Neural cell (in vitro differentiated cells): ENCODE measurements at regions not wholly inside any gene's neighbourhood (a gene's known extent, or its start where the extent isn't known, plus 50 kb on each side); places are given as distances from the start of the nearest gene placed in this dataset.

ENCODE experiments used
- CTCF ChIP-seq: fragments of 450-650 bp; IDR thresholded peaks from 2 replicates; pipeline ENCODE4 v1.5.1; 2014; ENCODE audit warnings: antibody characterized with exemption, mild to moderate bottlenecking, moderate library complexity; ENCODE audit not compliant: poor library complexity, severe bottlenecking
- EP300 ChIP-seq: fragments of 450-650 bp; conservative IDR thresholded peaks from 2 replicates; pipeline ENCODE4 v1.6.1; 2014; ENCODE audit warnings: antibody characterized with exemption, mild to moderate bottlenecking, moderate library complexity; ENCODE audit not compliant: poor library complexity, severe bottlenecking
- POLR2AphosphoS5 ChIP-seq: IDR thresholded peaks from 2 replicates; pipeline ENCODE4 v1.6.1; 2012
- RAD21 ChIP-seq: fragments of 450-650 bp; conservative IDR thresholded peaks from 2 replicates; pipeline ENCODE4 v1.6.1; 2014; ENCODE audit warnings: antibody characterized with exemption, mild to moderate bottlenecking, moderate library complexity
- SMC3 ChIP-seq: fragments of 450-650 bp; conservative IDR thresholded peaks from 2 replicates; pipeline ENCODE4 v1.6.1; 2014; ENCODE audit warnings: antibody characterized with exemption, mild to moderate bottlenecking, moderate library complexity; ENCODE audit not compliant: poor library complexity

GRCh38 chrX:118255921-118256320 is 90.0 kb upstream of the WDR44 start:
- TF ChIP-seq CTCF (no peak), POLR2AphosphoS5 (no peak), EP300 (no peak), RAD21 (no peak), SMC3 (no peak)
